GM21528 (cell line): ENCODE measurements at regions not wholly inside any gene's neighbourhood (a gene's known extent, or its start where the extent isn't known, plus 50 kb on each side); places are given as distances from the start of the nearest gene placed in this dataset.

Experiments
- ATAC-seq: cut with Tn5 transposase; IDR thresholded peaks from one replicate; pipeline ENCODE4 v1.9.1; 2021; ENCODE audit warnings: mild to moderate bottlenecking, moderate library complexity; ENCODE audit not compliant: unreplicated experiment, low FRiP score

GRCh38 chr12:42704810-42705401, 115.4 kb upstream of the PRICKLE1 start:
- no peak for ATAC-seq

DNA sequence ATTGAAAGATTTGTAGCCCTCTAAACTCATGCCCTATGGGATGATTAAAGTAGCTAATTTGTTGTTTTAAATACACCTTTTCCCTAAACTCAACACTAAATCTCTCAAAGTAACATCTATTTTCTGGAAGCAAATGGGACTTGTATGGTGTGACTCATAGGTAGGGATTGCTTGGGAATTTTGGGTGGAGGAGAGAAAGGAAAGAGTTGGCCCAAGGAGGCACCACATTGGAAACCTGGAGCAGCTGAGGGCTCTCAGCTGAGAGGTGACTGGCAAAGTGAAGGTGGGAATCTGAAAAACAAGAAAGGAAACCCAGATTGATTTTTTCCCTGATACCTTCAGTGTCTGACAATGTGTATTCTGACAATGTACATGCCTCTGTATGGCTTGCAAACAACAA, 114.8 kb upstream of the PRICKLE1 start:
- no peak for ATAC-seq

GRCh38 chr12:42701084-42701483, 111.5 kb upstream of the PRICKLE1 start:
- no peak for ATAC-seq

DNA sequence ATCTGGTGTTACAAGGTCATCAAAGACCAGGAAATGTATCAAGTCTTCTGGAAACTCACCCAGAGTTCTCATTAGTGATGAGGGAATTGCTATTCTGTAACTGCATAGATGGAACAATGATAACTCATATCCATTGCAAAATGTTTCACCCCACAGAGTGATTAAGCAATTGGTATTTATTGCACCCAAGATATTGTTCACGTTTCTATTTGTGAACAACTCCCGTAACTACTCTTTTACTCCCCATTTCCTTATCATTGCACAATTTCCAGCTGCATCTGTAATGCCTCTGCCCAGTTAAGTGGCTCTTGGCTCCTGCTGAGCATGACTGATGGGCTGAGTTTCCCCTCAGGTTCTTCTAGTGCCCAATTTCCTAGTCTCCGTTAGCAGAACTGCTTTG, 108.7 kb upstream of the PRICKLE1 start:
- ATAC-seq, result no peak

DNA sequence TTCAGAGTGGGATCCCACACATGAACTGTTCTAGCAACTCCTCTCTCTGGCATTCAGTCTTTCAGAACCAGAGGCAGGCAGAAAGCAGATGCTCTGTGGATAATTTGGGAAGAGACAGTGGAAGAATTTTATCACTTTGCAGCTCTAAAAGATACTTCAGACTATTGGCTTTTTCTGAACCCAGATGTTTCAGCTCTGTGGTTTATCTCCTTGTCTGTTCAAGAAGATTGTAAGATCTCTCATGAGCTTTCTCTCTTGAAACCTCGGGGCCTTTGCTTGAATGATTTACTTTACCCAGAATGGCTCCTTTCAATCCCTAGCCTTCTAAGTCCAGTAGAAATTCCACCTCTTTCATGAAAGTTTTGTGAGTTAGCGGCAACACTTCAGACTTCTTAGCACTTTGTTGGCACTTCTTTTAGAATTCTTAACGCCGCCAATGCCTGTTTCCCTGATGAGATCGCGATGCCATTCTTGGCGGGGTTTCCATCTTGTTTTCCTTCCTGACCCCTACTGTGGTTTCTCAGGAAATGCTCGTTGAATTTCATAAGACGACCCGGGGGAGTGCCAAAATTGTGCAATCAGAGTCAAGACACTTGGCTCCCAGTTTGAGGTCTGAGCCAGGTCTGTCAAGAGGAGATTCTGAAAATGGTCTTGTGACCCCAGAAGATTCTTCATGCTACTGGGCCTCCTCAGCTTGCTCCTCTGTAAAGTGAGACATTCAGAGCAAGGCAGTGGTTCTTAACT, 107.0 kb upstream of the PRICKLE1 start:
- ATAC-seq, result no peak

DNA sequence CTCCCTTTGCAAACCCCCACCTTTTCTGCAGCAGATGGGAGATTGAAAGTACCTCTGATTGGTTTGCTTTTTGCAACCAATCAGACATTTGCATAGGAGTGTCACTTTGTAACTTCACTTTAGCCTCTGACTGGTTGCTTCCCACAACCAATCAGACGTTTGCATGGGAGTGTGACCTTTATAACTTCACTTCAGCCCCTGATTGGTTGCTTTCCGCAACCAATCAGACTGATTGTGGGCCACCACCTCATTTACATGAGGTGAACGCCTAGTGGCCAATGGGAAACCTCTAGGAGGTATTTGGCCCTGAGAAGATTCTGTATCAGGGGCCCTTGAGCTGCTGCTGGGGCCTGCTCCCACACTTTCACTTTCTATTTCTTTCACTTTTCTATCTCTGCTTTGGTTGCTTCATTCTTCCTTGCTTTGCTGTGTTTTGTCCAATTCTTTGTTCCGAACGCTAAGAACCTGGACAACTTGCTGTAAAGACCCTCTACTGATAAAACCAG, 106.0 kb upstream of the PRICKLE1 start:
- ATAC-seq, result no peak

DNA sequence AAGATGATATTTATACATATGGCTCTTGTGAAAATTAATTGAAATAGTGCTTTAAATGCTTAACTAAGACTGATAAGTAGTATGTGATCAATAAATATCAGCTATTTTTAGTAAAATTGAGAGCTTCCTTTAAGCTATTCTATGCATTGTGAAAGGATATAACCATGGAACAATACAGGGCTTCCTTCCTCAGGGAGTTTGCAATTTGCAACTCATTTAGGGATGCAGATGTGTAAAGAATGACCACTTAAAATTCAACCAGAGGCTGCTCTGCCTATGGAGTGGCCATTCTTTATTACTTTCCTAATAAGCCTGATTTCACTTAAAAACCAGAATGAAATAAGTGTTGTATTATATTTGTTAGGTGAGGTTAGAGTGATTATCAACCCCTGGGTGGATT, 103.2 kb upstream of the PRICKLE1 start:
- ATAC-seq, result no peak

DNA sequence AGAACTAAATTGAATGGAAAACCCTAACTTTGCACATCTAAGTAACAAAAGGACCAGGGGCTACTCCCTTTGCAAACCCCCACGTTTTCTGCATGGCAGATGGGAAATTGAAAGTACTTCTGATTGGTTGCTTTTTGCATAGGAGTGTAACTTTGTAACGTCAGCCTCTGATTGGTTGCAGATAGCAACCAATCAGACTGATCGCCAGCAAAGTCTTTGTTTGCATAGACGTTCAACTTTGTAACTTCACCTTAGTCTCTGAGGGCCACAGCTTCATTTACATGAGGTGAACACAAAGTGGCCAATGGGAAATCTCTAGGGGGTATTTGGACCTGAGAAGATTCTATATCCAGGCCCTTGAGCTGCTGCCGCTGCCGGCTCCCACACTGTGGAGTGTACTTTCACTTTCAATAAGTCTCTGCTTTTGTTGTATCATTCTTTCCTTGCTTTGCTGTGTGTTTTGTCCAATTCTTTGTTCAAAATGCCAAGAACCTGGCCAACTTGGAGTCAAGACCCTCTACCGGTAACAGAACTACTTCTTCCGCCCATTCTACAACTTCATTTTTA, 102.5 kb upstream of the PRICKLE1 start:
- no peak for ATAC-seq

DNA sequence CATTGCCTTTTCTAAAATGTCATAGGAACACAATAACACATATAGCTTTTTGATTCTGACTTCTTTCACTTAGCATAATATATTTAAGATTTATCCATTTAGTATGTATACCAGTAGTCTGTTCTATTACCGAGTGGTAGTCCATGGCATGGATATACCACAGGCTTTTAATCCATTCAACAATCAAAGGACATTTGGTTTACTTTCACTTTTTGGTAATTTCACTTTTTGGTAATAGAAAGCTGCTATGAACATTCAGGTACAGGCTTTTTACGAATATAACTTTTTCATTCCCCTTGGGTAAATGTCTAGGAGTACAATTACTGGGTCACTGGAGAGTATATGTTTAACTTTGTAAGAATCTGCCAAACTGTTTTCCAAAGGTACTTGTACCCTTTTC, 100.7 kb upstream of the PRICKLE1 start:
- no peak for ATAC-seq

- no peak for ATAC-seq
These were observed 100.2 kb upstream of the PRICKLE1 start for GRCh38 chr12:42689699-42690098.

- ATAC-seq, result no peak
These were observed 97.1 kb upstream of the PRICKLE1 start for GRCh38 chr12:42686514-42687172.

DNA sequence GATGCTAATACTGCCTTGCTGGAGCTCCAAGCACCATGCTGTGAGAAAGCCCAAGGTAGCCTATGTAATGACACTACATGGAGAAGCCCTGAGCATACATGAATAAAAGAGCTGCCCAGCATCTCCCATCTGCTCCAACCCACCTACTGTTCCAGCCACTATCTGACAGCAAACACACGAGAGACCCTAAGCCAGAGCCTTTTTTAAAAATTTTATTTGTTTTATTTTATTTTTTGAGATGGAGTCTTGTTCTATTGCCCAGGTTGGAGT, 95.2 kb upstream of the PRICKLE1 start:
- ATAC-seq, result no peak

DNA sequence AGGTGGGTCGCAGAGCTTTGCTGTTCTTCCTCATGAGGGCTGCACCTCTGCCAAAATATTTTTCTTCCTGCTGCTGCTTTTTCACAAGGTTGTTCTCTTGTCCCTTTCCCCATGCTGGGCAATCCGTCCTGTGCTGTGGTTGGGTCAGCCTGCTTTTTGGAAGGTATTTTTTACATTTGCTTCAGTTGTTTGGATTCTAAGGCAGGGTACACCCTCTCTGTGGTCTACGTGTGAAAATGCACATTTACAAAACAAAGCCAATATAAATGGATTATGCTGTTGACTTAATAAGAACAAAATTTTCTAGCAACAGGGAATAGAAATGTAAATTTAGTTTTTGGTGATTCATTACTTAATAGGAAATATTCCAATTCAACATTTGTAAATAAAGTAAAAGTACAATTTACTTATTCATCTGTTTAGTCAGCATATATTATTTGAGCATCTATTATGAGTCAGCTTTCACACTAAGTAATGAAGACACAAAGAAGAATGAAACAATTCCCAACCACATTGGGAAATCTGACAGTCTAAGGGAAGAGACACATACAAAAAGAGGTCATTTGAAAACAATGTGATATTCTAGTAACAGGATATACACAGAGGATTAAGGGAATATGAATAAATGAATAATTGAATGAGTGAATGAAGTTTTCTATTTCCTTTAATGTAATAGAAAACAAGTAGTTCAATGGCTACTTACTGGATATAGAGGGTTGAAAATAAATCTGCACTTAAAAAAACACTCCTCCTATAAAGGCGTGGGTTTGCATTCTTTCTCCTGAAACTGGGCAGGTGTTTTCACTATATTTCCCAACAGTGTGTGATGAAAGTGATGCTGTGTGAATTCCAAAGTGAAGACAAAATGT, 94.6 kb upstream of the PRICKLE1 start:
- ATAC-seq, result no peak

DNA sequence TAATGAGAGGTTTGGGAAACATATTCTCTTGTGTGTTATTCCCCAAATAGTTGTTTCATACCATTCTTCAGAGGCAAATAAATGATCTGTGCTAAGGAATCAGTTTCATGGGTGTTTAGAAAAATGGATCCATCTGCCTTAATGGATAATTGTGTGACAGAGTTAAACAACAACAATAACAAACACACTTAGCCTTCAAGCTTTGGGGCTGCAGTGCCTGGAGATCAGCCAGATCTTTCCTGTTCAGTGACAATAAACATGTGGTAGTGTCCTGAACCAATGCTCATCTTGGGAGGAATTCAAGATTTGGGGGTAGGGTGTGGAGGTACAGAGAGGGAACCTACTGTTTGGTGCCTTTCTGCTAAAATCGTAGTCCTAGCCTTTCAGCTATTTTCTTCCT, 93.7 kb upstream of the PRICKLE1 start:
- no peak for ATAC-seq

DNA sequence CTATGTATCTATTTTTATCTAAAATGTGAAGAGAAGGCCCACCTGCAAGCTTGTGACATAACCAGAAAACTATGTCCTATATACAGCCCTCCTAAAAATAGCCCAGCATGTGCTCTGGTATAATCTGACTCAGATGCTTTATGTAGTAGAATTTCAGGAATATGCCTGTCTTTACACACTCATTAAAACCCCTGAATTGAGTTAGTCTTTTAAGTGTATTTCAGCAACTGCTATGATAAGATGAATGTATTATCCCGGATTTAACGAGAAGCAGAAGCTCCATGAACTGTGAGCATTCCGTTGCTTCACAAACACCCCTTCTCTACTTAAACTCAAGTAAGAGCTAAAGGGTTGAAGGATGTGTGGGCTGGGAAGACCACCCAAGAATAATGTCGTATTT, 89.9 kb upstream of the PRICKLE1 start:
- no peak for ATAC-seq

GRCh38 chr12:42677461-42677860, 87.9 kb upstream of the PRICKLE1 start:
- no peak for ATAC-seq

DNA sequence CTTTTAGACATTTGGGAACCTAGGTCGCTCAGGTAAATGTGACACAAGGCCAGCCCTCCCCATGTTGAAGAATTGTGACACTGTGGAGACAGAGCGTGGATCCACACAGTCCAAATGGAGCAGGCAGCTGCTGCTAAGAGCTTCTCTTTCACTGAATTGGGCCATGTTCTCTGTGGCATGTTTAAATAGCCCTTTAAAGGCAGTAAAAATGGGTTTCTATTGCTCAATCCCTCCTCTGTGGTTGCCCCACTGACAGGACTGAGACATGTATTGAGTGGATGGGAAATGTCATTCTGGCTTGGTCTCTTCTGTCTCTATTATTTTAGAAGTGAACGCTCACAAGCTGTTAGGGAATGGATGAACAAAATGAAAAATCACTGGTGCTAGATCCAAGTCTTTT, 84.0 kb upstream of the PRICKLE1 start:
- no peak for ATAC-seq

DNA sequence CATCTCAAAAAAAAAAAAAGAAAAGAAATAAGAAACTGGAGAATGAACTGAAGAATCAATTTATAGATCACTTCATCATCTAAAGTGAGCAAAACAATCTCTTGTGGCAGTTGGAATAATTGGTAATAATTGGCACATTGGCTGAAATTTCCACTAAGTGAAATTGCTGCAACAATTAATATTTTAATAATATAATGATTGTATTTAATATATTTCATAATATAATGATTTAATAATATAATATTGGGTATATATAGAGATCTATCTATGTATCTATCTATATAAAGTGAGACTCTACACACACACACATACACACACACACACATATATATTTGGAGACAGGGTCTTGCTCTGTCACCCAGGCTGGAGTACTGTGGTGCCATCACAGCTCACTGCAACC, 81.2 kb upstream of the PRICKLE1 start:
- no peak for ATAC-seq

DNA sequence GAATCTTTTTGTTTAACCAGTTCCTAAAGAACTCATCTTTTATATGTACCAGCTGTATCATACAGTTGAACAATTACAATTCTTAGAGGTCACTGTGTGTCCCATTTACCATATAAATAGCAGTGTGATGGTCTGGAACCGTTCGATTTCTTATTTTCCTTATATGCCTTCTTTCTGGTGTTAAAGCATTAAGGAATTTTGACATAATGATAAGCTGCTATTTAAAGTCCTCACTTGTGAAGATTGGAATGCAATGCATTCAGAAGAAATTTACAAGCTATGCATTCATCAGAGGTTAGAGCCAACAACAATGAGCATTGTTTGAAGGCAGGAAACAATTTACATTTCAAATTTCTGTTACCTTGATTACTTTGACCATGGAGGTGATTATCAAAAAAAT, 80.0 kb upstream of the PRICKLE1 start:
- no peak for ATAC-seq

- ATAC-seq, result no peak
These were observed 77.2 kb upstream of the PRICKLE1 start for GRCh38 chr12:42666671-42667243.
